Activated T-helper 1 cell treated with Interleukin-2 at 50 U/mL for 16 hours (primary cell): ENCODE measurements at regions not wholly inside any gene's neighbourhood (a gene's known extent, or its start where the extent isn't known, plus 50 kb on each side); places are given as distances from the start of the nearest gene placed in this dataset.
"Not testable (repeated sequence)": the region's sequence is repeated elsewhere in the genome, so short reads cannot be mapped to it uniquely, and the experiment has no call there.

Source experiments
- DNase-seq: peaks from one replicate; pipeline ENCODE4 v3.0.0-alpha.2; 2020; ENCODE audit warnings: low read depth

- DNase-seq = no peak
Measured at GRCh38 chr2:236375973-236376476, 111.8 kb upstream of the ASB18 start.

GRCh38 chr2:236376566-236377244 lies 112.5 kb upstream of the ASB18 start:
- DNase-seq = no peak

GRCh38 chr2:236380051-236380612 lies 115.9 kb upstream of the ASB18 start:
- no peak for DNase-seq

- DNase-seq = not testable (repeated sequence)
Measured at GRCh38 chr2:236381253-236381652, 117.0 kb upstream of the ASB18 start.

- DNase-seq = not testable (repeated sequence)
Measured at GRCh38 chr2:236389284-236390216, 125.3 kb upstream of the ASB18 start.

- DNase-seq = no peak
Measured at GRCh38 chr2:236393101-236393500, 128.9 kb upstream of the ASB18 start.

GRCh38 chr2:236393581-236393980 lies 129.4 kb upstream of the ASB18 start:
- no peak for DNase-seq

GRCh38 chr2:236394571-236394970 lies 130.4 kb upstream of the ASB18 start:
- no peak for DNase-seq

- no peak for DNase-seq
Measured at GRCh38 chr2:236395067-236395466, 130.9 kb upstream of the ASB18 start.

GRCh38 chr2:236396818-236397350 lies 132.7 kb upstream of the ASB18 start:
- no peak for DNase-seq

GRCh38 chr2:236397681-236398080 lies 133.5 kb upstream of the ASB18 start:
- DNase-seq = no peak

- no peak for DNase-seq
Measured at GRCh38 chr2:236399409-236399808, 135.2 kb upstream of the ASB18 start.

- DNase-seq = no peak
Measured at GRCh38 chr2:236400046-236400574, 135.9 kb upstream of the ASB18 start.

- DNase-seq = no peak
Measured at GRCh38 chr2:236400594-236401360, 136.6 kb upstream of the ASB18 start.

GRCh38 chr2:236402033-236402790 lies 138.0 kb upstream of the ASB18 start:
- no peak for DNase-seq

- DNase-seq = no peak
Measured at GRCh38 chr2:236403125-236403524, 138.9 kb upstream of the ASB18 start.

GRCh38 chr2:236403811-236404210 lies 139.6 kb upstream of the ASB18 start:
- DNase-seq = no peak

GRCh38 chr2:236404346-236404745 lies 140.1 kb upstream of the ASB18 start:
- DNase-seq = no peak

- no peak for DNase-seq
Measured at GRCh38 chr2:236405357-236405756, 141.2 kb upstream of the ASB18 start.

GRCh38 chr2:236408090-236408489 lies 143.9 kb upstream of the ASB18 start:
- no peak for DNase-seq

GRCh38 chr2:236408786-236409185 lies 144.6 kb upstream of the ASB18 start:
- DNase-seq = no peak
